Gastroesophageal sphincter (tissue), 4 donors: ENCODE measurements at regions not wholly inside any gene's neighbourhood (a gene's known extent, or its start where the extent isn't known, plus 50 kb on each side); places are given as distances from the start of the nearest gene placed in this dataset.

ENCODE experiments used
- ATAC-seq: fragments of 150-250 bp; one replicate; pipeline ENCODE4 v1.9.1; 2016; ENCODE audit warnings: mild to moderate bottlenecking, moderate library complexity
- H3K27ac ChIP-seq, 4 donors: fragments of 200-600 bp; sonication (generic) in 3 of 4; 1 replicate in 3 of 4; 2 replicates in 1 of 4; pipeline ENCODE4 v1.5.1; 2016 to 2019
- H3K27me3 ChIP-seq: fragments of 200-600 bp; sonication (generic); one replicate; pipeline ENCODE4 v1.5.1; 2019
- H3K36me3 ChIP-seq, 2 donors: fragments of 200-600 bp; sonication (generic); one replicate each; pipeline ENCODE4 v1.5.1; 2019; ENCODE audit warnings: control low read depth in 1 of 2
- H3K4me1 ChIP-seq, 3 donors: fragments of 200-600 bp; sonication (generic); 1 replicate in 2 of 3; 2 replicates in 1 of 3; pipeline ENCODE4 v1.5.1; 2016 to 2019; ENCODE audit warnings: control low read depth in 2 of 3
- H3K4me3 ChIP-seq, 2 donors: fragments of 200-600 bp; sonication (generic); one replicate each; pipeline ENCODE4 v1.5.1; 2019; ENCODE audit warnings: mild to moderate bottlenecking in 1 of 2, moderate library complexity in 1 of 2
- H3K9me3 ChIP-seq, 3 donors: fragments of 200-600 bp; sonication (generic); one replicate each; pipeline ENCODE4 v1.5.1; 2017 to 2019; ENCODE audit warnings: control low read depth in 2 of 3
- EP300 ChIP-seq: sonication (generic); formaldehyde crosslinking; IDR thresholded peaks from one replicate; pipeline ENCODE4 v1.6.1; 2017; ENCODE audit warnings: antibody characterized with exemption, mild to moderate bottlenecking
- POLR2A ChIP-seq, 2 donors: fragments of 450-650 bp; IDR thresholded peaks; one replicate each; pipeline ENCODE4 v1.6.1; 2017; ENCODE audit warnings: antibody characterized with exemption in 2 of 2, mild to moderate bottlenecking in 2 of 2, moderate library complexity in 1 of 2
- POLR2AphosphoS5 ChIP-seq: sonication (generic); formaldehyde crosslinking; IDR thresholded peaks from one replicate; pipeline ENCODE4 v1.6.1; 2017; ENCODE audit warnings: antibody characterized with exemption
- WGBS, 2 donors: methylation state at CpG; one replicate each; pipeline ENCODE4 v1.1.5; 2018; ENCODE audit warnings: low coverage in 1 of 2; 5-methylcytosine and 5-hydroxymethylcytosine counted together
- TF ChIP-seq, protein P1 (sequence below), 4 experiments: fragments of 200-600 bp in 2 of 4; fragments of 450-650 bp in 2 of 4; sonication (generic) in 1 of 4; IDR thresholded peaks; one replicate each; pipeline ENCODE4 v1.5.1; 2017 to 2019; ENCODE audit warnings: antibody characterized with exemption in 4 of 4, mild to moderate bottlenecking in 2 of 4, moderate library complexity in 2 of 4

DNA sequence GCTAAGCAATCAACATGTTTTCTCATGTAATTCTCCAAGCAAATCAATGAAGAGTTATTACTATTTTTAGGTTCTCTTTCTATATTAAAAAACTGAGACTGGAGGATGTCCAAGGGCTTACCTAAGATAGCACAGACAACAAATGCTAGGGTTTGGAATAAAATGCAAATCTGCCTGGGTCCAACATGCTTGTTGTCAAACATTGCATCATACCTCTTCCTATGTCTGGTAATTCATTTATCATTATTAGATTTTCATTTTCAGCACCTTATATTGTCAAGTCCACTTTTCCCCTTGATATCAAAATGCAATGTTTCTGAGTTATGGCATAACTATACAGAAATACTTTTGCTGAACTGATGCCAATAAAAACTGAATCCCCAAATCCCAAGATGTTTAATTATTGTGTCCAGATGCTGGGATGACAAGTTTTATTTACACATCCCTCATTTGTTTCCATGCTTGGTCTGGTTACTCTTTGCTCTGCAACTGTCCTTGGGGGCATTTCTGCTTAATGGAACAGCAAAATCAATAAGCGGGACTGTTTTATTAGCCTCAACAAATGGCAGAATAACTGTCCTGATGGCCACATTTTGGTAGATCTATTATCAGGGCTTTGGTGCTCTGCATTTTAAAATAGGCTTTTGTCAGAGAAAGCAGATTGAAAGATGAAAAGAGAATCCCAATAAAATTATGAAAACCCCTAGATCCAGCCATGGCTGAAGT lies 86.0 kb downstream of the C11orf87 start:
- Histone ChIP-seq H3K27me3 (no peaks in the 10 kb centered on the region), H3K36me3 (no peaks in the 10 kb centered on the region), H3K4me3 (no peak overlapping the region), H3K4me1 (peaks cover 0 to 11% (median 0%) of the 10 kb centered on the region in 3 donors), H3K27ac (no peak overlapping the region), H3K9me3 (no peaks in the 10 kb centered on the region)
- 82% methylated on average over 1 of the region's 1 CpG; no CpG with 5 or more reads in 1 of the 2 donors for WGBS, 2 donors
- no peak for ATAC-seq
- TF ChIP-seq POLR2AphosphoS5 (no peak), POLR2A (IDR thresholded peaks at IDR 0.05) (no peak), EP300 (no peak)
- TF ChIP-seq, protein P1, sequence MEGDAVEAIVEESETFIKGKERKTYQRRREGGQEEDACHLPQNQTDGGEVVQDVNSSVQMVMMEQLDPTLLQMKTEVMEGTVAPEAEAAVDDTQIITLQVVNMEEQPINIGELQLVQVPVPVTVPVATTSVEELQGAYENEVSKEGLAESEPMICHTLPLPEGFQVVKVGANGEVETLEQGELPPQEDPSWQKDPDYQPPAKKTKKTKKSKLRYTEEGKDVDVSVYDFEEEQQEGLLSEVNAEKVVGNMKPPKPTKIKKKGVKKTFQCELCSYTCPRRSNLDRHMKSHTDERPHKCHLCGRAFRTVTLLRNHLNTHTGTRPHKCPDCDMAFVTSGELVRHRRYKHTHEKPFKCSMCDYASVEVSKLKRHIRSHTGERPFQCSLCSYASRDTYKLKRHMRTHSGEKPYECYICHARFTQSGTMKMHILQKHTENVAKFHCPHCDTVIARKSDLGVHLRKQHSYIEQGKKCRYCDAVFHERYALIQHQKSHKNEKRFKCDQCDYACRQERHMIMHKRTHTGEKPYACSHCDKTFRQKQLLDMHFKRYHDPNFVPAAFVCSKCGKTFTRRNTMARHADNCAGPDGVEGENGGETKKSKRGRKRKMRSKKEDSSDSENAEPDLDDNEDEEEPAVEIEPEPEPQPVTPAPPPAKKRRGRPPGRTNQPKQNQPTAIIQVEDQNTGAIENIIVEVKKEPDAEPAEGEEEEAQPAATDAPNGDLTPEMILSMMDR (IDR thresholded peaks at IDR 0.05), result no peak

DNA sequence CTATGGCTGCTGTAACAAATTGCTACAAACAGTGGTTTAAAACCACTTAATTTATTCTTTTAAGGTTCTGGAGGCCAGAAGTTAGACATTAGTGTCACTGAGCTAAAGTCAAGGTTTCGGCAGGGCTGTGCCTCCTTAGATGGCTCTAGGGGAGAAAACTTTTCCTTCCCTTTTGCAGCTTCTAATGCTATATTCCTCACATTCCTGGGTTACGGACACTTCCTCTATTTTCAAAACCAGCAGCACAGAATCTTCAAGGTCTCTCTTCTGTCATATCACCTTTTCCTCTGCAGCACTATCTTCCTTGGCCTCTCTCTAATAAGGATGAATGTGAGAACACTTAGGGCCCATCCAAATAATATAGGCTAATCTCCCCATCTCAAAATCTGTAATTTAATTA lies 87.0 kb downstream of the C11orf87 start:
- ATAC-seq, result no peak
- TF ChIP-seq EP300 (no peak), POLR2AphosphoS5 (no peak), POLR2A (IDR thresholded peaks at IDR 0.05) (no peak)
- TF ChIP-seq, protein P1 (IDR thresholded peaks at IDR 0.05), result no peak
- H3K36me3 ChIP-seq, result no peaks in the 10 kb centered on the region
- H3K4me1 ChIP-seq, result peaks cover 0 to 11% (median 0%) of the 10 kb centered on the region in 3 donors
- H3K9me3 ChIP-seq, result no peaks in the 10 kb centered on the region
- WGBS, 2 donors, result 82 to 85% methylated on average over 2 of the region's 2 CpGs
- no peak overlapping the region for H3K27ac ChIP-seq
- no peak overlapping the region for H3K4me3 ChIP-seq
- H3K27me3 ChIP-seq, result no peaks in the 10 kb centered on the region

DNA sequence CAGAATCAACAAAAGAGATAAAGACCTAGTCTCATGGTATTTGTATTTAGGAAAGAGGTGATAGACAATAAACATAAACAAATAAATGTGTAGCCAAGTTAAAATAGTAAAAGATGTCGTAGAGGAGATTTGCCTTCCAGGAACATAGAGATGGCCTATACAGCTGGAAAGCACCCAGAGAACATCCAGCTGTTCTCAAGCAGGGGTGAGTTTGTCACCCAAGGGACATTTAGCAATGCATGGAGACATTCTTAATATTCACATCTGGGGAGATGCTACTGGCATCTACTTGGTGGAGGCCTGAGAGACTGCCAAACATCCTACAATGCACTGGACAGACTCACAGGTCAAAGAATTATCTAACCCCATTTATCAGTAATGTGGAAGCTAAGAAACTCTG lies 88.3 kb downstream of the C11orf87 start:
- WGBS, 2 donors, result 59 to 67% methylated on average over 1 of the region's 1 CpG
- Histone ChIP-seq H3K27me3 (no peaks in the 10 kb centered on the region), H3K4me1 (peaks cover 0 to 11% (median 0%) of the 10 kb centered on the region in 3 donors), H3K36me3 (no peaks in the 10 kb centered on the region), H3K27ac (no peak overlapping the region), H3K9me3 (no peaks in the 10 kb centered on the region), H3K4me3 (no peak overlapping the region)
- no peak for TF ChIP-seq EP300
- TF ChIP-seq POLR2A (IDR thresholded peaks at IDR 0.05), result no peak
- TF ChIP-seq POLR2AphosphoS5, result no peak
- TF ChIP-seq, protein P1 (IDR thresholded peaks at IDR 0.05), result no peak
- ATAC-seq, result no peak

DNA sequence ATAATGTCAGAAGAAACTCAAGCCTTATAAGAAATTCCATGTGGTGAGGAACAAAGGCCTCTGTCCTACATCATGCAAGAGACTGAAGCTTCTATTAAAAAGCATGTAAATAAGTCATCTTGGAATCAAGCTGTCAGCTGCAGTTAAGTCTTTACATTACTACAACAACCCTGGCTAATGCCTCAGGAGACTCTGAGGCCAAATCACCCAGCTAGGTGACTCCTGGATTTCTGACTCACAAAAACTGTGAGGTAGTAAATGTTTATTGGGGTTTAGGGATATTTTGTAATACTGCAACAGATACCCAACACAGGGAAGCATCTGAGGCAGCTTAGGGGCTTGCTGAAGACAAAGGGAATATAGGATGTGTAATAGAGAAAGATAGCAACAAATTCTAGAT lies 89.6 kb downstream of the C11orf87 start:
- no peak overlapping the region for H3K4me3 ChIP-seq
- no peaks in the 10 kb centered on the region for H3K9me3 ChIP-seq
- H3K27me3 ChIP-seq, result no peaks in the 10 kb centered on the region
- H3K27ac ChIP-seq, result no peak overlapping the region
- H3K4me1 ChIP-seq, result peaks cover 0 to 11% (median 0%) of the 10 kb centered on the region in 3 donors
- TF ChIP-seq EP300 (no peak), POLR2AphosphoS5 (no peak), POLR2A (IDR thresholded peaks at IDR 0.05) (no peak)
- TF ChIP-seq, protein P1 (IDR thresholded peaks at IDR 0.05), result no peak
- no peak for ATAC-seq
- H3K36me3 ChIP-seq, result no peaks in the 10 kb centered on the region

DNA sequence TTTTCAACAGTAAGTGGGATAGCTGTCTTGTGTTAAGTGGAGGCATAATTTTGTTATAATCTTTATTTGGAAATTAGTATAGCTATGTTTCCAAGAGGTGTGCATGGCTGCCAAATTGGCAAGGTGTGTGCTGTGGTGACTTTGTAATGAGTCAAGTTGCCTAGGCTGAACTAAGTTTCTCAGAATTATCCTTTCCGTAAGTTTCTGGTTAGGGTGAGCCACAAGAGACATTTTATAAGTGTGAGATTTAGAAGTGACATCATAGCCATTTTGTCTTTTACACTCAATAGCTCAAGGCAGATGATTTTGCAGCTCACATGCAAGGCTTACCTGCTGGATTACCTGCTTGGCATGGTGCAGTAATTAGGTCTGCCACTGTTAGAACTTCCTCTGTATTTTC lies 90.3 kb downstream of the C11orf87 start:
- WGBS, 2 donors, result 53 to 70% methylated on average over 1 of the region's 1 CpG

More for the DNA sequence above, 90.3 kb downstream of the C11orf87 start:
- no peak for ATAC-seq
- H3K4me1 ChIP-seq, result peaks cover 0 to 11% (median 0%) of the 10 kb centered on the region in 3 donors
- H3K4me3 ChIP-seq, result no peak overlapping the region
- H3K9me3 ChIP-seq, result no peaks in the 10 kb centered on the region
- TF ChIP-seq, protein P1 (IDR thresholded peaks at IDR 0.05), result no peak
- TF ChIP-seq POLR2AphosphoS5, result peak; percentile 15
- no peaks in the 10 kb centered on the region for H3K36me3 ChIP-seq
- no peak overlapping the region for H3K27ac ChIP-seq
- H3K27me3 ChIP-seq, result no peaks in the 10 kb centered on the region
